Anterior cingulate cortex (tissue), 58 donors: ENCODE measurements at regions not wholly inside any gene's neighbourhood (a gene's known extent, or its start where the extent isn't known, plus 50 kb on each side); places are given as distances from the start of the nearest gene placed in this dataset.

Experiments
- DNase-seq, 58 donors: peaks; one replicate each; lab custom pipeline; 2025; lab: John Stamatoyannopoulos, UW

- no peak for DNase-seq
Observed at GRCh38 chr11:94717667-94718066, 50.5 kb upstream of the AMOTL1 start.
